Nephron (organoid): ENCODE measurements at regions not wholly inside any gene's neighbourhood (a gene's known extent, or its start where the extent isn't known, plus 50 kb on each side); places are given as distances from the start of the nearest gene placed in this dataset.

Source experiments
- H3K27ac Mint-ChIP-seq, 3 experiments: 2 replicates each; pipeline ENCODE4 v1.8.0; 2020; ENCODE audit warnings: mixed read lengths in 3 of 3, mild to moderate bottlenecking in 2 of 3, moderate library complexity in 1 of 3
- H3K27me3 Mint-ChIP-seq: 2 replicates; pipeline ENCODE4 v1.8.0; 2021; ENCODE audit warnings: low read depth, mild to moderate bottlenecking, moderate library complexity, mixed read lengths
- H3K36me3 Mint-ChIP-seq: 2 replicates; pipeline ENCODE4 v1.8.0; 2020; ENCODE audit warnings: low read depth, mixed read lengths
- H3K4me1 Mint-ChIP-seq: 2 replicates; pipeline ENCODE4 v1.8.0; 2020; ENCODE audit warnings: mixed read lengths
- H3K4me3 Mint-ChIP-seq, 3 experiments: 2 replicates each; pipeline ENCODE4 v1.8.0; 2020; ENCODE audit warnings: mild to moderate bottlenecking in 3 of 3, mixed read lengths in 3 of 3, moderate library complexity in 2 of 3
- H3K9me3 Mint-ChIP-seq: 2 replicates; pipeline ENCODE4 v1.8.0; 2020; ENCODE audit warnings: mixed read lengths
- CTCF ChIP-seq, 3 experiments: fragments of 200-600 bp; sonication (generic); IDR thresholded peaks; one replicate each; pipeline ENCODE4 v1.5.0; 2021; ENCODE audit warnings: antibody characterized with exemption in 3 of 3; ENCODE audit not compliant: unreplicated experiment in 3 of 3

DNA sequence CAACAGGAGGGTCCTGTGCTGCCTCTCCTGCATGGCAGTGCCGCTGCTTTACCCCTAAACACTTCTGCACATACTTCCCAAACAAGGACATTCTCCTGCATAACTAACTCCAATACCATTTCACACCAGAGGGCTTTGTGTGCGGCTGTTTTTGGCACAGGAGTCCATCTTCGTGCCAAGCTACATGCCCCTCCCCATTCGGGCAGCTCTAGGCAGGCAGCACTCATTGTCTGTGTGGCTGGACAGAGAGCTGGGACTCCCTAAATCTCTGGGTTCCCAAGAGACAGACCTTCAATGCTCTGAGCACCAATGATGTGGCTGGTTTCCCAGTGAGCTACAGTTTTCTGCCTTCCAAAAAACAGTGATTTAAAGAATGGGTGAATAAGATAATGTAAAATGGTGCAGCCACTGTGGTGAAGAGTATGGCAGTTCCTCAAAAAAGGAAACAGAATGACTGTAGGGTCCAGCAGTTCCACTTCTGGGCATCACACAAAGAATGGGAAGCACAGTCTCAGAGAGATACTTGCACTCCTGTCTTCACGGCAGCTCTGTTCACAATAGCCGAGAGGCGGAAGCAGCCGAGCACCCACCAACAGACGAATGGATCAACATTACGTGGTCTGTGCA lies 80.3 kb upstream of the DUSP22 start:
- H3K4me1 Mint-ChIP-seq: no peaks in the 10 kb centered on the region
- no peak overlapping the region for H3K4me3 Mint-ChIP-seq
- no peak for TF ChIP-seq CTCF (IDR thresholded peaks at IDR 0.05; ENCODE audit: unreplicated experiment in 3 of 3)
- H3K36me3 Mint-ChIP-seq: no peaks in the 10 kb centered on the region
- no peak overlapping the region for H3K27ac Mint-ChIP-seq
- peaks cover 38% of the 10 kb centered on the region for H3K27me3 Mint-ChIP-seq
- peaks cover 5% of the 10 kb centered on the region for H3K9me3 Mint-ChIP-seq

DNA sequence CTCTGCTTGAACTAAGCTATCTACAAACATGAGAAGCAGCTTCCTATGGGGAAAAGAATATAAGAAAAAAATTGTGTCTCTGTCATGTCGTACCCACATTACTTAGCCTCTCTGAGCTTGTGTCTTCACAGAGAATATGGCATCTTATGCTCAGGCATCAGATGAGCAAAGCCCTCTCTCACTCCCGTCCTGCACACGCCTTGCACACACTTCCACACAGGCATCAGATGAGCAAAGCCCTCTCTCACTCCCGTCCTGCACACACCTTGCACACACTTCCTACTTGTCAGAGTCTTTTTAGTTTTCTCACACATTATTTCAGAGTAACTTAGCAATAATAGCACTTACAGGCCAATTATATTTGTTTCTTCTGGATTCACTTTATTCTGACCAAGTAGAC lies 79.0 kb upstream of the DUSP22 start:
- Mint-ChIP-seq H3K9me3 (peaks cover 5% of the 10 kb centered on the region), H3K4me3 (no peak overlapping the region), H3K36me3 (no peaks in the 10 kb centered on the region), H3K27ac (no peak overlapping the region), H3K27me3 (peaks cover 41% of the 10 kb centered on the region), H3K4me1 (no peaks in the 10 kb centered on the region)
- TF ChIP-seq CTCF (IDR thresholded peaks at IDR 0.05; ENCODE audit: unreplicated experiment in 3 of 3): no peak

- TF ChIP-seq CTCF (IDR thresholded peaks at IDR 0.05; ENCODE audit: unreplicated experiment in 3 of 3): no peak
- Mint-ChIP-seq H3K27me3 (peaks cover 39% of the 10 kb centered on the region), H3K9me3 (peaks cover 5% of the 10 kb centered on the region), H3K4me1 (peaks cover 3% of the 10 kb centered on the region), H3K27ac (no peak overlapping the region), H3K36me3 (no peaks in the 10 kb centered on the region), H3K4me3 (no peak overlapping the region)
Measured at GRCh38 chr6:214428-214827, 77.9 kb upstream of the DUSP22 start.

GRCh38 chr6:215335-216034 lies 76.8 kb upstream of the DUSP22 start:
- no peak for TF ChIP-seq CTCF (IDR thresholded peaks at IDR 0.05; ENCODE audit: unreplicated experiment in 3 of 3)
- H3K36me3 Mint-ChIP-seq: no peaks in the 10 kb centered on the region
- no peak overlapping the region for H3K4me3 Mint-ChIP-seq
- H3K27ac Mint-ChIP-seq: no peak overlapping the region
- peaks cover 13% of the 10 kb centered on the region for H3K4me1 Mint-ChIP-seq
- peaks cover 37% of the 10 kb centered on the region for H3K27me3 Mint-ChIP-seq
- H3K9me3 Mint-ChIP-seq: peaks cover 5% of the 10 kb centered on the region

GRCh38 chr6:217048-217659 lies 75.1 kb upstream of the DUSP22 start:
- H3K27ac Mint-ChIP-seq: no peak overlapping the region
- no peaks in the 10 kb centered on the region for H3K36me3 Mint-ChIP-seq
- peaks cover 5% of the 10 kb centered on the region for H3K9me3 Mint-ChIP-seq
- H3K27me3 Mint-ChIP-seq: peaks cover 36% of the 10 kb centered on the region
- H3K4me3 Mint-ChIP-seq: no peak overlapping the region
- peak in 2 of 3 experiments; percentile 14 to 27 for TF ChIP-seq CTCF (IDR thresholded peaks at IDR 0.05; ENCODE audit: unreplicated experiment in 3 of 3)
- H3K4me1 Mint-ChIP-seq: peaks cover 22% of the 10 kb centered on the region
